GM12874 (cell line): ENCODE measurements at regions not wholly inside any gene's neighbourhood (a gene's known extent, or its start where the extent isn't known, plus 50 kb on each side); places are given as distances from the start of the nearest gene placed in this dataset.

Experiments used
- CTCF ChIP-seq: IDR thresholded peaks from 2 replicates; pipeline ENCODE4 v1.5.1; 2011; ENCODE audit warnings: low read depth, mild to moderate bottlenecking, control low read depth, low read length, moderate library complexity; ENCODE audit not compliant: insufficient read depth

GRCh38 chr7:79636849-79637248 lies 183.4 kb upstream of the MAGI2 start:
- TF ChIP-seq CTCF = no peak

DNA sequence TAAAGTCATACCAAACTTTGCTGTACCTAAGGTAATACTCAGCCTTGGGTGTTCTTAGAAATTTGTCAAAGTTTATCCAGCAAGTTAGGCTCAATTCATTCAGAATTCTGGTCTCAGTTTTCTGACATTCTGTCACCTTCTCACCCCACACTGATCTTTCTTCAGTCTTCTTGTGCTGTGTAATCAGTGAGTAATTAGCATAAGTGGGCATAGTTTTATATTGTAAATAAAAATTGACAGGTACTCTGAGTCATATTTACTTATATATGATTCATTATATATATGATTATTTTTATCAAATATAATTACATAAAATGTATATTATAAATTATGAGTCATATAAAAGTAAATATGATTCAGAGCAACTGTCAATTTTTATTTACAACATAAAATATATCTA lies 170.9 kb upstream of the MAGI2 start:
- no peak for TF ChIP-seq CTCF

DNA sequence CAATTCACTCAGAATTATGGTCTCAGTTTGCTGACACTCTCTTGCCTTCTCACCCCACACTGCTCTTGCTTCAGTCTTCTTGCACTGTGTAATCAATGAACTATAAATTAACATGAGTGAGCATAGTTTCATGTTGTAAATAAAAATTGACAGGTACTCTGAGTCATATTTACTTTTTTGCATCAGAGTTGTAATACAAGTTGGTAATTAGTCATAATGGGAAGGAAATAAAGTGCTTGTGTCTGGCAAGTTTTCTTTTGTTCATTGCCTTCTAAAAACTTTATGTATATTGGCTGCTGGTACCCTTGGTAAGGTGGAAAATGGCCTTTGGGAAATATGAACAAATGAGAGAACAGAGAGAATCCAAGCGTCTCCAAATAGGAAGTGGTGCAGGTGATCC lies 169.3 kb upstream of the MAGI2 start:
- TF ChIP-seq CTCF = no peak

- TF ChIP-seq CTCF = no peak
These were observed 166.8 kb upstream of the MAGI2 start for GRCh38 chr7:79620291-79620690.

DNA sequence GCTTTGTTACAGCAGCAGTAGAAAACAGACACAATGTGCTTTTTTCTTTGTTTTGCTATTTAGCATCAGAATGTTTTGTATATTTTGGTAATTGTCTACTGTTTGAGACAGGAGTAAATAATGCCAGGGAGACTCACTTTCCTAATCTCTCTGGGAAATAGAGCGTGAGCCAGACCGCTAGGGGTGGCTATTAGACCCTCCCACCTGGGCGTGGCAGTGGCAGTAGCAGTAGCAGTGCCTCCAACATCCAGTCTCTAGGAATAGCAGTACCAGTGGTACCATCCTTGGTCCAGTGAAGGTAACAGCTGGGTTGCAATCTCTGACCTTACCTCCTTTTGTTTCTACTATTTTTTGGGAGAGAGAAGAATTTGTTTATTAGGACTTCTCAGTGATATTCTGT lies 165.7 kb upstream of the MAGI2 start:
- no peak for TF ChIP-seq CTCF

- no peak for TF ChIP-seq CTCF
These were observed 162.6 kb upstream of the MAGI2 start for GRCh38 chr7:79615871-79616640.

DNA sequence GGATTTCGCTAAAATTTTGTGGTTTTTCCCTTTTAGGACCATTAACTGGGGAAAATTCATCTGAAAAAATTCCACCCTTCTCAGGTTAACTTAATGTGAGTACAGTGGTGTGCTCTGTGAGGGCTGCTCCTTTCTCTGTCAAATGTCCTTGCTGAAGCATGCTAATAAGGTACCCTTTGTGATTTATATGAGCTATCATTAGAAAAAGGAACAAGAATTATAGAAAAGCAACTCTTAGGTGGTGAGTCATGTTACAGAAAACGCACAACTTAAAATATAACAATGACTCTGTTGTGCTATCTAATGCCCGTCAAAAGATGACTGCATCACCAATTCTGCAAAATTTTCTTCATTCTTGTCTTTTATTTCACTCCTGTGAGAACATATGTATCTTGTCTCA lies 162.0 kb upstream of the MAGI2 start:
- no peak for TF ChIP-seq CTCF

GRCh38 chr7:79612903-79613302 lies 159.4 kb upstream of the MAGI2 start:
- no peak for TF ChIP-seq CTCF
